Spleen (tissue), 11 donors: ENCODE measurements at regions not wholly inside any gene's neighbourhood (a gene's known extent, or its start where the extent isn't known, plus 50 kb on each side); places are given as distances from the start of the nearest gene placed in this dataset.
"Not testable (repeated sequence)": the region's sequence is repeated elsewhere in the genome, so short reads cannot be mapped to it uniquely, and the experiment has no call there.

ENCODE experiments used
- DNase-seq: peaks from one replicate; pipeline ENCODE4 v3.0.0-alpha.2; 2020
- H3K27ac ChIP-seq, 8 donors: fragments of 200-600 bp; sonication (generic) in 7 of 8; 1 replicate in 4 of 8; 2 replicates in 4 of 8; pipeline versions ENCODE4 v1.5.0 to v1.8.0; 2016 to 2021; ENCODE audit warnings: inconsistent platforms in 4 of 8, mild to moderate bottlenecking in 4 of 8, moderate library complexity in 1 of 8
- H3K27me3 ChIP-seq, 7 donors: fragments of 200-600 bp; sonication (generic) in 6 of 7; replicated peaks in 1 of 7; 1 replicate in 4 of 7; 2 replicates in 3 of 7; pipeline versions ENCODE4 v1.5.0 to v1.8.0; 2016 to 2021; ENCODE audit warnings: inconsistent platforms in 3 of 7, mild to moderate bottlenecking in 1 of 7
- H3K36me3 ChIP-seq, 6 donors: fragments of 200-600 bp; sonication (generic) in 5 of 6; 1 replicate in 4 of 6; 2 replicates in 2 of 6; pipeline versions ENCODE4 v1.5.0 to v1.8.0; 2016 to 2021; ENCODE audit warnings: inconsistent platforms in 2 of 6
- H3K4me1 ChIP-seq, 6 donors: fragments of 200-600 bp; sonication (generic) in 5 of 6; 1 replicate in 3 of 6; 2 replicates in 3 of 6; pipeline versions ENCODE4 v1.5.0 to v1.8.0; 2016 to 2021; ENCODE audit warnings: inconsistent platforms in 3 of 6
- H3K4me3 ChIP-seq, 8 donors: fragments of 200-600 bp; sonication (generic) in 7 of 8; 1 replicate in 4 of 8; 2 replicates in 4 of 8; pipeline versions ENCODE4 v1.5.0 to v1.8.0; 2016 to 2021; ENCODE audit warnings: inconsistent platforms in 4 of 8, mild to moderate bottlenecking in 4 of 8, moderate library complexity in 2 of 8
- H3K9me3 ChIP-seq, 8 donors: fragments of 200-600 bp; sonication (generic) in 7 of 8; 1 replicate in 4 of 8; 2 replicates in 4 of 8; pipeline versions ENCODE4 v1.5.0 to v1.8.0; 2016 to 2021; ENCODE audit warnings: inconsistent platforms in 4 of 8
- POLR2A ChIP-seq, 3 donors: fragments of 450-650 bp; IDR thresholded peaks; one replicate each; pipeline ENCODE4 v1.5.1; 2017; ENCODE audit warnings: antibody characterized with exemption in 3 of 3, mild to moderate bottlenecking in 1 of 3
- POLR2AphosphoS5 ChIP-seq, 3 donors: sonication (generic); formaldehyde crosslinking; IDR thresholded peaks; one replicate each; pipeline ENCODE4 v1.5.1; 2017; ENCODE audit warnings: antibody characterized with exemption in 3 of 3
- WGBS, 5 donors: extraction: QIAGEN DNeasy Blood & Tissue Kit in 3 of 5; methylation state at CpG; one replicate each; pipeline versions ENCODE4 v1.1.5 to v1.1.7; 2013 to 2018; 5-methylcytosine and 5-hydroxymethylcytosine counted together
- intact Hi-C: fragments of 100-400 bp; cut with DNase I; formaldehyde crosslinking; loops from one replicate; pipeline ENCODE4 v1.15.0; 2023; ENCODE audit warnings: low total_unique reads
- TF ChIP-seq, protein P1 (sequence below), 11 experiments: fragments of 200-600 bp in 7 of 11; fragments of 450-650 bp in 4 of 11; sonication (generic) in 4 of 11; IDR thresholded peaks in 8 of 11; conservative IDR thresholded peaks in 3 of 11; 1 replicate in 7 of 11; 2 replicates in 4 of 11; pipeline versions ENCODE4 v1.4.0 to v1.8.0; 2016 to 2021; ENCODE audit warnings: antibody characterized with exemption in 11 of 11, inconsistent platforms in 4 of 11, mild to moderate bottlenecking in 1 of 11
- donor health status: healthy with polysubstance abuse.
- donor health status: DM: no; HTN: no; CAD: no; lungs with moderate emphysema.
- donor health status: DM: no; HTN: no; CAD: no.
- donor health status: Bipolar disorder and iron deficiency.
- donor health status: healthy.
- donor health status: DM: no; HTN: no; CAD: no.
- donor health status: DM: yes; HTN: yes; CAD: no.

DNA sequence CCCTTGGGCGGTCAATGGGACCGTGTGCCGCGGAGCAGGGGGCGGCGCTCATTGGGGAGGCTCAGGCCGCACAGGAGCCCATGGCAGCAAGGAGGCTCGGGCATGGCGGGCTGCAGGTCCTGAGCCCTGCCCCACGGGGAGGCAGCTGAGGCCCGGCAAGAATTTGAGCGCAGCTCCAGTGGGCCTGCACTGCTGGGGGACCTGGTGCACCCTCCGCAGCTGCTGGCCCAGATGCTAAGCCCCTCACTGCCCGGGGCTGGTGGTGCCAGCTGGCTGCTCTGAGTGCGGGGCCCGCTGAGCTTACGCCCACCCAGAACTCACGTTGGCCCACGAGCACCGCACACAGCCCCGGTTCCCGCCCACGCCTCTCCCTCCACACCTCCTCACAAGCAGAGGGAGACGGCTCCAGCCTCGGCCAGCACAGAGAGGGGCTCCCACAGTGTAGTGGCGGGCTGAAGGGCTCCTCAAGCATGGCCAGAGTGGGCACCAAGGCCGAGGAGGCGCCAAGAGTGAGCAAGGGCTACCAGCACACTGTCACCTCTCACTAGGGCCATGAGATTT is 141.1 kb upstream of the OR13F1 start:
- H3K27ac ChIP-seq, result no peak overlapping the region
- H3K27me3 ChIP-seq, result no peaks in the 10 kb centered on the region
- WGBS, 5 donors, result 89 to 95% (median 89%) methylated on average over 5 to 28 of the region's 28 CpGs
- H3K4me3 ChIP-seq, result no peak overlapping the region
- no peaks in the 10 kb centered on the region for H3K36me3 ChIP-seq
- no peak for DNase-seq
- intact Hi-C loops, result no loop called here
- TF ChIP-seq POLR2A (IDR thresholded peaks at IDR 0.05), result no peak
- TF ChIP-seq, protein P1, sequence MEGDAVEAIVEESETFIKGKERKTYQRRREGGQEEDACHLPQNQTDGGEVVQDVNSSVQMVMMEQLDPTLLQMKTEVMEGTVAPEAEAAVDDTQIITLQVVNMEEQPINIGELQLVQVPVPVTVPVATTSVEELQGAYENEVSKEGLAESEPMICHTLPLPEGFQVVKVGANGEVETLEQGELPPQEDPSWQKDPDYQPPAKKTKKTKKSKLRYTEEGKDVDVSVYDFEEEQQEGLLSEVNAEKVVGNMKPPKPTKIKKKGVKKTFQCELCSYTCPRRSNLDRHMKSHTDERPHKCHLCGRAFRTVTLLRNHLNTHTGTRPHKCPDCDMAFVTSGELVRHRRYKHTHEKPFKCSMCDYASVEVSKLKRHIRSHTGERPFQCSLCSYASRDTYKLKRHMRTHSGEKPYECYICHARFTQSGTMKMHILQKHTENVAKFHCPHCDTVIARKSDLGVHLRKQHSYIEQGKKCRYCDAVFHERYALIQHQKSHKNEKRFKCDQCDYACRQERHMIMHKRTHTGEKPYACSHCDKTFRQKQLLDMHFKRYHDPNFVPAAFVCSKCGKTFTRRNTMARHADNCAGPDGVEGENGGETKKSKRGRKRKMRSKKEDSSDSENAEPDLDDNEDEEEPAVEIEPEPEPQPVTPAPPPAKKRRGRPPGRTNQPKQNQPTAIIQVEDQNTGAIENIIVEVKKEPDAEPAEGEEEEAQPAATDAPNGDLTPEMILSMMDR (IDR thresholded peaks at IDR 0.05 in 8 of 11, conservative IDR thresholded peaks at IDR 0.05 in 3 of 11), result no peak
- TF ChIP-seq POLR2AphosphoS5 (IDR thresholded peaks at IDR 0.05), result no peak
- H3K9me3 ChIP-seq, result peaks cover 0 to 26% (median 5%) of the 10 kb centered on the region in 8 donors
- no peaks in the 10 kb centered on the region for H3K4me1 ChIP-seq

DNA sequence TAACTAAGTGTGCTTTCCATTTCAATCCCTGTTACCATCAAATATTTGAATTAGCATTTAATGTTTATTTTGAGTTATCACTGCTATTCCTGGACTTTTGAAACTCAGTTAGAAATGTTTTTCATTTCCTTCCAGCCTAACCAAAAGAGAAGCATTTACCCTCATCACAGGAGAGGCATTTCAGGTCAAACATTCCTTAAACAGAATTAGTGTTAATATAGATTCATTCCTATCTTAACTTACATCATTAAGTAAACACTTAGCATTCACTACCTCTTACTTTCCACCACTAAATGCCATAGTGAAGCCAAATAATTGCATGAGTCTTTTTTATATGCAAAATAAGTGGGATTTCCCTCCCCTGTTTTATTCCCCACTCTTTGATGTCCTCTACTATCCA is 136.6 kb upstream of the OR13F1 start:
- Histone ChIP-seq H3K4me1 (no peaks in the 10 kb centered on the region), H3K36me3 (no peaks in the 10 kb centered on the region), H3K4me3 (no peak overlapping the region), H3K27me3 (no peaks in the 10 kb centered on the region), H3K27ac (no peak overlapping the region), H3K9me3 (peaks cover 0 to 24% (median 3%) of the 10 kb centered on the region in 8 donors)
- DNase-seq, result no peak
- intact Hi-C loops, result no loop called here
- TF ChIP-seq POLR2A (IDR thresholded peaks at IDR 0.05), result no peak
- TF ChIP-seq, protein P1 (IDR thresholded peaks at IDR 0.05 in 8 of 11, conservative IDR thresholded peaks at IDR 0.05 in 3 of 11), result no peak
- TF ChIP-seq POLR2AphosphoS5 (IDR thresholded peaks at IDR 0.05), result no peak

DNA sequence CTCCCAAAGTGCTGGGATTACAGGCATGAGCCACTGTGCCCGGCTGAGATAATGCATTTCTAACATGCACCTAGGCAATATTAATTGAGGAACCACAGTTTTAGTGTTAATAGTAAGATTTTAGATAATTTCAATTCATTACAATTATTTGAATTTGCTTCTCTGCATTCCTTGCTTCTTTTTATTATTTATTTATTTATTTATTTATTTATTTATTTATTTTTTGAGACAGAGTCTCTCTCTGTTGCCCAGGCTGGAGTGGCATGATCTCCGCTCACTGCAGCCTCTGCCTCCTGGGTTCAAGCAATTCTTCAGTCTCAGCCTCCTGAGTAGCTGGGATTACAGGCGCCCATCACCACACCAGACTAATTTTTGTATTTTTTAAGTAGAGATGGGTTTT is 135.7 kb upstream of the OR13F1 start:
- DNase-seq, H3K27ac ChIP-seq, intact Hi-C loops, H3K4me1 ChIP-seq, H3K36me3 ChIP-seq, H3K4me3 ChIP-seq, H3K27me3 ChIP-seq: not testable (repeated sequence)
- 86 to 95% (median 91%) methylated on average over 3 of the region's 3 CpGs for WGBS, 5 donors
- peaks cover 0 to 16% (median 0%) of the 10 kb centered on the region in 8 donors for H3K9me3 ChIP-seq

DNA sequence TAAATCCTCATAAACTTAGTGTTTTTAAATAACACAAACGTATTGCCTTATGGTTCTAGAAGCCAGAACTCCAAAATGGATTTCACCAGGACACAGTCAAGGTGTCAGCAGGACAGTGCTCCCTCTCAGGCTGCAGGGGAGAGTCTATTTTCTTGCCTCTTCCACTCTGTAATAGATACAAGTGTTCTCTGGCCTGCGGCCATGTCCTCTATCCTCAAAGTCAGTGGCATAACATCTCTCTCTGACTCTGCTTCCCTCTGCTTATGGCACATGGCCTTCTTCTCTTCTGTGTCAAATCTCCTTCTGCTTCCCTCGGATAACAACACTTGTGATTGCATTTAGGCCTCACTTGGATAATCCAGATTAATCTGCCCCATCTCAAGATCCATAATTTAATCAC is 129.4 kb upstream of the OR13F1 start:
- H3K4me3 ChIP-seq, result no peak overlapping the region
- H3K36me3 ChIP-seq, result no peaks in the 10 kb centered on the region
- 71 to 83% (median 77%) methylated on average over 3 of the region's 3 CpGs for WGBS, 5 donors
- peaks cover 0 to 7% (median 0%) of the 10 kb centered on the region in 8 donors for H3K9me3 ChIP-seq
- intact Hi-C loops, result no loop called here
- TF ChIP-seq POLR2AphosphoS5 (IDR thresholded peaks at IDR 0.05) (no peak), POLR2A (IDR thresholded peaks at IDR 0.05) (no peak)
- TF ChIP-seq, protein P1 (IDR thresholded peaks at IDR 0.05 in 8 of 11, conservative IDR thresholded peaks at IDR 0.05 in 3 of 11), result no peak
- H3K4me1 ChIP-seq, result no peaks in the 10 kb centered on the region
- H3K27me3 ChIP-seq, result no peaks in the 10 kb centered on the region
- H3K27ac ChIP-seq, result no peak overlapping the region
- DNase-seq, result no peak

DNA sequence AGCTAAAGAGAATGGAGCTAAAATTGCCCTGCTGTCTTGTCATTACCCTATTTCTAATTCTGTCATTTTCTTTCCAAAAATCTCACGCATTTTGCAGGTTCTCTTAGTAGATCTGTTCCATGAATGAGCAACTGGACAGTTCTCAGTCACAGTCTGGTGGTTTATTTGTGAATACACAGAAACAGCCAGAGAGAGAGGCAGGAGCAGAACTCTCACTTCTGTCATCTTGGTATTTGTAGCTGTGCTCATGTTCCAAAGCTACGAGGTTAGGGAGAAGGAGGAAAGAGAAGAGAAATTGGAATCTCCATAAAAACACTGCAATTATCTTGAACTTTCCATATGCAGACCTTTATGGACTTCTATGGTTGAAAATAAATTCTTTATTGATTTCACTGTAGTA is 118.0 kb upstream of the OR13F1 start:
- Histone ChIP-seq H3K4me1 (no peaks in the 10 kb centered on the region), H3K4me3 (no peak overlapping the region), H3K27me3 (peaks cover 0 to 3% (median 0%) of the 10 kb centered on the region in 7 donors), H3K36me3 (no peaks in the 10 kb centered on the region), H3K9me3 (no peaks in the 10 kb centered on the region), H3K27ac (no peak overlapping the region)
- TF ChIP-seq, protein P1 (IDR thresholded peaks at IDR 0.05 in 8 of 11, conservative IDR thresholded peaks at IDR 0.05 in 3 of 11), result no peak
- DNase-seq, result no peak
- intact Hi-C loops, result no loop called here
- WGBS, 5 donors, result 69 to 81% (median 74%) methylated on average over 2 of the region's 2 CpGs
